HEK293 (cell line): ENCODE measurements at regions not wholly inside any gene's neighbourhood (a gene's known extent, or its start where the extent isn't known, plus 50 kb on each side); places are given as distances from the start of the nearest gene placed in this dataset.

ENCODE experiments used
- CTCF ChIA-PET: fragments of 350-600 bp; formaldehyde crosslinking; extraction: SDS; loops from one replicate; lab custom pipeline; 2021; ENCODE audit warnings: antibody characterized with exemption; lab: Yijun Ruan, JAX
- POLR2A ChIA-PET: fragments of 300-600 bp; formaldehyde crosslinking; extraction: SDS; loops from one replicate; lab custom pipeline; 2020; ENCODE audit warnings: antibody characterized with exemption, inconsistent platforms; lab: Yijun Ruan, JAX
- H3K27ac ChIP-seq: fragments of 200-500 bp; sonication (Bioruptor generic); 2 replicates; pipeline ENCODE4 v1.5.1; 2014; ENCODE audit warnings: low read depth, low read length, control low read depth, inconsistent platforms; ENCODE audit errors: extremely low read depth
- H3K36me3 ChIP-seq, 2 experiments: fragments of 200-500 bp in 1 of 2; sonication (Bioruptor generic) in 1 of 2; 1 replicate in 1 of 2; 2 replicates in 1 of 2; pipeline ENCODE4 v1.5.1; 2014 to 2017; ENCODE audit warnings: inconsistent platforms in 2 of 2, low read length in 2 of 2; ENCODE audit not compliant: control insufficient read depth in 2 of 2, insufficient read depth in 1 of 2
- H3K4me1 ChIP-seq: fragments of 200-500 bp; sonication (Bioruptor generic); 2 replicates; pipeline ENCODE4 v1.5.1; 2014; ENCODE audit warnings: mild to moderate bottlenecking, low read length, inconsistent platforms; ENCODE audit not compliant: control insufficient read depth, insufficient read depth
- H3K4me3 ChIP-seq: 2 replicates; pipeline ENCODE4 v1.5.1; 2011; ENCODE audit warnings: low read depth, mild to moderate bottlenecking, control low read depth, low read length, moderate library complexity
- H3K9me3 ChIP-seq: fragments of 200-500 bp; sonication (Bioruptor generic); 2 replicates; pipeline ENCODE4 v1.5.1; 2014; ENCODE audit warnings: low read depth, low read length, inconsistent platforms; ENCODE audit not compliant: control insufficient read depth, insufficient read depth
- EGR2 ChIP-seq: fragments of 450-650 bp; formaldehyde crosslinking; IDR thresholded peaks from 2 replicates; pipeline ENCODE4 v1.5.1; 2016; ENCODE audit warnings: low read depth, missing biosample characterization, missing genetic modification characterization
- GLIS2 ChIP-seq: fragments of 450-650 bp; formaldehyde crosslinking; IDR thresholded peaks from 2 replicates; pipeline ENCODE4 v1.5.1; 2016; ENCODE audit warnings: missing biosample characterization, missing genetic modification characterization
- HOXA7 ChIP-seq: sonication (generic); formaldehyde crosslinking; IDR thresholded peaks from 2 replicates; pipeline ENCODE4 v1.8.1; 2022; ENCODE audit warnings: missing genetic modification reagents, borderline replicate concordance
- HOXD13 ChIP-seq: sonication (generic); formaldehyde crosslinking; IDR thresholded peaks from 2 replicates; pipeline ENCODE4 v1.8.0; 2022; ENCODE audit warnings: missing genetic modification reagents, borderline replicate concordance
- KLF7 ChIP-seq: fragments of 450-650 bp; formaldehyde crosslinking; IDR thresholded peaks from 2 replicates; pipeline ENCODE4 v1.5.1; 2016; ENCODE audit warnings: missing biosample characterization, missing genetic modification characterization, borderline replicate concordance
- KLF8 ChIP-seq: fragments of 450-650 bp; formaldehyde crosslinking; IDR thresholded peaks from 2 replicates; pipeline ENCODE4 v1.5.1; 2016; ENCODE audit warnings: missing biosample characterization, missing genetic modification characterization
- MEIS1 ChIP-seq: sonication (generic); formaldehyde crosslinking; IDR thresholded peaks from 2 replicates; pipeline ENCODE4 v1.8.1; 2022; ENCODE audit warnings: missing genetic modification reagents, mild to moderate bottlenecking, borderline replicate concordance
- PATZ1 ChIP-seq: fragments of 450-650 bp; formaldehyde crosslinking; IDR thresholded peaks from 2 replicates; pipeline ENCODE4 v1.5.1; 2016; ENCODE audit warnings: missing biosample characterization, missing genetic modification characterization
- SCRT1 ChIP-seq: fragments of 450-650 bp; formaldehyde crosslinking; IDR thresholded peaks from 2 replicates; pipeline ENCODE4 v1.5.1; 2016; ENCODE audit warnings: missing biosample characterization, missing genetic modification characterization, borderline replicate concordance
- SETDB1 ChIP-seq: IDR thresholded peaks from one replicate; pipeline ENCODE4 v1.6.1; 2017; ENCODE audit warnings: mild to moderate bottlenecking, low read length, moderate library complexity, mixed read lengths; ENCODE audit not compliant: insufficient read length
- ZBTB1 ChIP-seq: fragments of 450-650 bp; formaldehyde crosslinking; IDR thresholded peaks from 2 replicates; pipeline ENCODE4 v1.5.1; 2016; ENCODE audit warnings: missing biosample characterization, missing genetic modification characterization
- ZBTB17 ChIP-seq: fragments of 450-650 bp; formaldehyde crosslinking; IDR thresholded peaks from 2 replicates; pipeline ENCODE4 v1.5.1; 2016; ENCODE audit warnings: missing biosample characterization, missing genetic modification characterization
- ZBTB44 ChIP-seq: fragments of 450-650 bp; IDR thresholded peaks from 2 replicates; pipeline ENCODE4 v1.5.1; 2018; ENCODE audit warnings: missing biosample characterization, mild to moderate bottlenecking, missing genetic modification characterization
- ZFP3 ChIP-seq: fragments of 450-650 bp; formaldehyde crosslinking; IDR thresholded peaks from 2 replicates; pipeline ENCODE4 v1.5.1; 2016; ENCODE audit warnings: low read depth, missing biosample characterization, missing genetic modification characterization
- ZNF157 ChIP-seq: fragments of 450-650 bp; formaldehyde crosslinking; IDR thresholded peaks from 2 replicates; pipeline ENCODE4 v1.5.1; 2016; ENCODE audit warnings: missing biosample characterization, missing genetic modification characterization
- ZNF169 ChIP-seq: fragments of 450-650 bp; formaldehyde crosslinking; IDR thresholded peaks from 2 replicates; pipeline ENCODE4 v1.5.1; 2016; ENCODE audit warnings: missing biosample characterization, missing genetic modification characterization
- ZNF221 ChIP-seq: fragments of 450-650 bp; formaldehyde crosslinking; IDR thresholded peaks from 2 replicates; pipeline ENCODE4 v1.5.1; 2017; ENCODE audit warnings: missing biosample characterization, missing genetic modification characterization, borderline replicate concordance
- ZNF223 ChIP-seq: fragments of 450-650 bp; formaldehyde crosslinking; IDR thresholded peaks from 2 replicates; pipeline ENCODE4 v1.5.1; 2016; ENCODE audit warnings: missing biosample characterization, missing genetic modification characterization
- ZNF280C ChIP-seq: fragments of 450-650 bp; formaldehyde crosslinking; IDR thresholded peaks from 2 replicates; pipeline ENCODE4 v1.5.1; 2016; ENCODE audit warnings: missing biosample characterization, missing genetic modification characterization
- ZNF426 ChIP-seq: fragments of 450-650 bp; formaldehyde crosslinking; IDR thresholded peaks from 2 replicates; pipeline ENCODE4 v1.5.1; 2017; ENCODE audit warnings: missing biosample characterization, missing genetic modification characterization, mild to moderate bottlenecking, inconsistent platforms, moderate library complexity
- ZNF529 ChIP-seq: fragments of 450-650 bp; formaldehyde crosslinking; IDR thresholded peaks from 2 replicates; pipeline ENCODE4 v1.5.1; 2017; ENCODE audit warnings: missing genetic modification characterization, missing biosample characterization; ENCODE audit not compliant: insufficient replicate concordance
- ZNF571 ChIP-seq: fragments of 450-650 bp; formaldehyde crosslinking; IDR thresholded peaks from 2 replicates; pipeline ENCODE4 v1.5.0; 2017; ENCODE audit warnings: missing biosample characterization, missing genetic modification characterization
- ZNF596 ChIP-seq: fragments of 450-650 bp; IDR thresholded peaks from 2 replicates; pipeline ENCODE4 v1.5.0; 2018; ENCODE audit warnings: missing biosample characterization, mild to moderate bottlenecking, missing genetic modification characterization, moderate library complexity
- ZNF623 ChIP-seq: fragments of 450-650 bp; formaldehyde crosslinking; IDR thresholded peaks from 2 replicates; pipeline ENCODE4 v1.5.1; 2016; ENCODE audit warnings: missing biosample characterization, missing genetic modification characterization
- ZNF701 ChIP-seq: fragments of 450-650 bp; formaldehyde crosslinking; IDR thresholded peaks from 2 replicates; pipeline ENCODE4 v1.5.1; 2016; ENCODE audit warnings: missing biosample characterization, missing genetic modification characterization
- ZXDB ChIP-seq: fragments of 450-650 bp; formaldehyde crosslinking; IDR thresholded peaks from 2 replicates; pipeline ENCODE4 v1.5.1; 2016; ENCODE audit warnings: missing biosample characterization, missing genetic modification characterization
- TF ChIP-seq, protein P1 (sequence below): fragments of 450-650 bp; formaldehyde crosslinking; IDR thresholded peaks from 2 replicates; pipeline ENCODE4; 2016; ENCODE audit warnings: missing biosample characterization, missing genetic modification characterization
- TF ChIP-seq, protein P2 (sequence below): fragments of 450-650 bp; formaldehyde crosslinking; IDR thresholded peaks from 2 replicates; pipeline ENCODE4 v1.5.1; 2016; ENCODE audit warnings: missing biosample characterization, missing genetic modification characterization

GRCh38 chr13:52924289-52925148 is 76.1 kb upstream of the PCDH8 start:
- Histone ChIP-seq H3K9me3 (no peaks in the 10 kb centered on the region), H3K27ac (no peak overlapping the region), H3K4me3 (no peak overlapping the region), H3K4me1 (no peaks in the 10 kb centered on the region), H3K36me3 (no peaks in the 10 kb centered on the region)
- CTCF ChIA-PET, result no interaction called here
- TF ChIP-seq SETDB1 (no peak), HOXA7 (CRISPR knock-in tag) (no peak), ZNF280C (tag by site-specific recombination) (no peak), ZNF701 (tag by site-specific recombination) (no peak), ZNF221 (tag by site-specific recombination) (no peak), HOXD13 (no peak), EGR2 (tag by site-specific recombination) (no peak), ZNF223 (tag by site-specific recombination) (no peak), GLIS2 (tag by site-specific recombination) (no peak), ZNF169 (no peak), ZNF426 (tag by site-specific recombination) (no peak), ZXDB (tag by site-specific recombination) (no peak), ZFP3 (tag by site-specific recombination) (no peak), ZNF623 (tag by site-specific recombination) (no peak), KLF7 (tag by site-specific recombination) (no peak), ZBTB17 (tag by site-specific recombination) (no peak), ZNF571 (tag by site-specific recombination) (no peak), ZNF596 (tag by site-specific recombination) (no peak)
- TF ChIP-seq, protein P1, sequence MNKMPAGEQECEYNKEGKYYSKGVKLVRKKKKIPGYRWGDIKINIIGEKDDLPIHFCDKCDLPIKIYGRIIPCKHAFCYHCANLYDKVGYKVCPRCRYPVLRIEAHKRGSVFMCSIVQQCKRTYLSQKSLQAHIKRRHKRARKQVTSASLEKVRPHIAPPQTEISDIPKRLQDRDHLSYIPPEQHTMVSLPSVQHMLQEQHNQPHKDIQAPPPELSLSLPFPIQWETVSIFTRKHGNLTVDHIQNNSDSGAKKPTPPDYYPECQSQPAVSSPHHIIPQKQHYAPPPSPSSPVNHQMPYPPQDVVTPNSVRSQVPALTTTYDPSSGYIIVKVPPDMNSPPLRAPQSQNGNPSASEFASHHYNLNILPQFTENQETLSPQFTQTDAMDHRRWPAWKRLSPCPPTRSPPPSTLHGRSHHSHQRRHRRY, result no peak
- TF ChIP-seq, protein P2, sequence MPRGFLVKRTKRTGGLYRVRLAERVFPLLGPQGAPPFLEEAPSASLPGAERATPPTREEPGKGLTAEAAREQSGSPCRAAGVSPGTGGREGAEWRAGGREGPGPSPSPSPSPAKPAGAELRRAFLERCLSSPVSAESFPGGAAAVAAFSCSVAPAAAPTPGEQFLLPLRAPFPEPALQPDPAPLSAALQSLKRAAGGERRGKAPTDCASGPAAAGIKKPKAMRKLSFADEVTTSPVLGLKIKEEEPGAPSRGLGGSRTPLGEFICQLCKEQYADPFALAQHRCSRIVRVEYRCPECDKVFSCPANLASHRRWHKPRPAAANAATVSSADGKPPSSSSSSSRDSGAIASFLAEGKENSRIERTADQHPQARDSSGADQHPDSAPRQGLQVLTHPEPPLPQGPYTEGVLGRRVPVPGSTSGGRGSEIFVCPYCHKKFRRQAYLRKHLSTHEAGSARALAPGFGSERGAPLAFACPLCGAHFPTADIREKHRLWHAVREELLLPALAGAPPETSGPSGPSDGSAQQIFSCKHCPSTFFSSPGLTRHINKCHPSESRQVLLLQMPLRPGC (tag by site-specific recombination), result no peak
- POLR2A ChIA-PET, result no interaction called here

DNA sequence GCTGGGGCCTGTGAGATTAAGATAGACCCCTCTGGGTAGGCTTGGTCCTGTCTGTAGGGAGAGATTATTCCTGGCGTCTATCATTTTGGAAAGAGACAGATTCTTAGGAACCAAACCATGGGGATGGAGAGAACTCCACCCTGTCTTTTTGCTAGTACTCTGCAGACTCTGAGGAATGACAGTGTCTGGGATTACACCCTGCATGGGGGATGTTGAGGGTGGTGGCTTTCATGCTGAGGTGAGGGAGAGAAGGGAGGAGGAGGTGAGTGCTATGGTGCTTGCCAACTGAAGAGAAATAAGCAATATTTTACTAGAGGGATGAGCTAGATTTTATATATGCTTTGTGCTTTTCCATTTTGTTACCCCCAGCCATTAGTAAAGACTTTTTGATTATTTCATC is 74.5 kb upstream of the PCDH8 start:
- POLR2A ChIA-PET, result no interaction called here
- H3K4me1 ChIP-seq, result no peaks in the 10 kb centered on the region
- H3K4me3 ChIP-seq, result no peak overlapping the region
- CTCF ChIA-PET, result no interaction called here
- H3K27ac ChIP-seq, result no peak overlapping the region
- no peaks in the 10 kb centered on the region for H3K36me3 ChIP-seq
- H3K9me3 ChIP-seq, result no peaks in the 10 kb centered on the region
- no peak for TF ChIP-seq ZBTB44 (tag by site-specific recombination)
- no peak for TF ChIP-seq SCRT1
- no peak for TF ChIP-seq PATZ1 (tag by site-specific recombination)
- no peak for TF ChIP-seq ZNF529 (tag by site-specific recombination)
- no peak for TF ChIP-seq ZNF157
- TF ChIP-seq KLF8 (tag by site-specific recombination), result no peak
- no peak for TF ChIP-seq MEIS1
- TF ChIP-seq ZBTB1 (tag by site-specific recombination), result no peak
